Neural progenitor cell (in vitro differentiated cells): ENCODE measurements at regions not wholly inside any gene's neighbourhood (a gene's known extent, or its start where the extent isn't known, plus 50 kb on each side); places are given as distances from the start of the nearest gene placed in this dataset.

Source experiments
- CTCF ChIP-seq: fragments of 200-600 bp; sonication (generic); IDR thresholded peaks from 2 replicates; pipeline ENCODE4 v1.5.1; 2017; ENCODE audit warnings: antibody characterized with exemption, mild to moderate bottlenecking
- EZH2 ChIP-seq: fragments of 200-600 bp; sonication (generic); IDR thresholded peaks from 2 replicates; pipeline ENCODE4 v1.6.1; 2017; ENCODE audit warnings: antibody characterized with exemption, mild to moderate bottlenecking, moderate library complexity

- no peak for TF ChIP-seq CTCF
- TF ChIP-seq EZH2, result no peak
Observed at GRCh38 chr11:19350160-19350559, 109.4 kb upstream of the E2F8 start.
